ENCODE measurements at regions not wholly inside any gene's neighbourhood (a gene's known extent, or its start where the extent isn't known, plus 50 kb on each side); places are given as distances from the start of the nearest gene placed in this dataset.

DNA sequence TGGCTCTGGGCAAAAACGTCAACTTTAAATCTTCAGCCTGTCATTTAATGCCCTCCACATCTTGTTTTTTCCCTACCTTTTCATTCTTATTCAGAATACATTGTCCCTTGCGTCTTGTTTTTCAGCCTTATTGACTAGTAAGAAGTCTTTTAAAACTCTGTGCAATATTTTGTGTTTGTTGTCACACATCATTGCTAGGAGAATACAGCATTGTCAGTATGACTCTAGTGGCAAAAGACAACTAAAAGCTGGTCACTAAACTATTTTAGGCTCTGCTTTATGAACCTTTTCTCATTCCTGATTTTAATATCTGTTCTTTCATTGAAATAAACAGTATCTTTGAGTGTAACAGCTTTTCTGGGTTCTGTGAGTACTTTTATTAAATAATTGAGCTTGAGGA is 447.8 kb upstream of the CCDC179 start:
- no peak for TF ChIP-seq CTCF (IDR thresholded peaks at IDR 0.05)
- TF ChIP-seq POLR2A (IDR thresholded peaks at IDR 0.05) = no peak
